Islet of Langerhans (tissue), 1 donor: ENCODE measurements at regions not wholly inside any gene's neighbourhood (a gene's known extent, or its start where the extent isn't known, plus 50 kb on each side); places are given as distances from the start of the nearest gene placed in this dataset.
"Not testable (repeated sequence)": the region's sequence is repeated elsewhere in the genome, so short reads cannot be mapped to it uniquely, and the experiment has no call there.

ENCODE experiments used
- FAIRE-seq: peaks from one replicate; lab custom pipeline; 2011; peaks lifted over from hg19 to GRCh38; lab: Jason Lieb, UNC

DNA sequence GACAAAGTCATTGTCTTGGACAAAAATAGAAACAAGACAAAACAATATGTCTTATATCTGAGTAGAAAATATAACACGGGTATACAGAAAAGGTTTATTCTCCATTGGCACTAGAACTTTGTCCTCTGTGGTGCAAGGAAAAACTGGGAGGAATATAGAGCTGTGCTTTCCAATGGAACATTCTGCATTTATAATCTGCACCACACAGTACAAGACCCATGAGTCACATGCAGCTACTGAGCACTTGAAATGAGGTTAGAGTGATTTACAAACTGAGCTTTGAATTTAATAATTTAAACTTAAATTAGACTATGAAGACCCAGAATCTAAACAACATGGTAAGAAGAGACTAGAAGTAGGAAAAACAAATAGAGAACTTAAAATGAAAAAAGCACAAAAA lies 86.1 kb downstream of the RAP2A start:
- no peak for FAIRE-seq

DNA sequence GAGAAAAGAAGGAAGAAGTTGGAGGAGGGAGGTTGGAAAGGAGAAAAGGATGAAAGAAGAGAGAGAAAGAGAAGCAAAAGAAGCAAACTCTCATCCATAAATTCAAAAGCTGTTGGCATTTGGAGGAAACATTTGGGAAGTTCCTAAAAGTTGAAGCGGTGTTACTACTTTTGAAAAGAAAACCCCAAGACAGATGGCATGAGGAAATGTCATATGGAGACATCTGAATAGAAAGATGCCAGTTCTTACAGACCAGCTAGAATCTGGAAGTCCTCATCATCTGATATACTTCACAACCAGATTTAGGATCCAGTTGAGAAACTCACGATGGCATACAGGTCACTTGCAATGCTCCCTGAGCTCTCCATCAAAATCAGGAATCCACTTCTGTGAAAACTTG lies 86.9 kb downstream of the RAP2A start:
- no peak for FAIRE-seq

- FAIRE-seq = no peak
Observed at GRCh38 chr13:97521726-97522125, 87.8 kb downstream of the RAP2A start.

- no peak for FAIRE-seq
Observed at GRCh38 chr13:97522243-97522642, 88.3 kb downstream of the RAP2A start.

DNA sequence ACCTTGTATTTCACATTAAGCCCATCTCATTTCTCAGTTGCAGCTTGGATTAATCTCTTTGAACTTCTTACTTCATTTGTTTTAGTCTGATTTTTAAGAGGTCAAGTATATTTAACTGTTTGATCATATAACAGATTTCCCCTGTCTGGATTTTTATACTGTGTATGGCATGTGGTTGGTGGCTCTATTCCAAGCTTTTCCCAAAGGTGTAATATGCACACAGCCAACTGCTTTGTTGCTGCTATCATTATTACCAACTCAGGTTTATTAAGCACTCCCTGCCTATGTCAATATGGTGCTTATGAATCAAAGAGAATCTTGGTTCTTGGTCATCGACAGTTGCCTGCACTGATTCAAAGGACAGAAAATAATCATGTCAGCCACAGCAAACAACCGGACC lies 92.6 kb downstream of the RAP2A start:
- FAIRE-seq = no peak

DNA sequence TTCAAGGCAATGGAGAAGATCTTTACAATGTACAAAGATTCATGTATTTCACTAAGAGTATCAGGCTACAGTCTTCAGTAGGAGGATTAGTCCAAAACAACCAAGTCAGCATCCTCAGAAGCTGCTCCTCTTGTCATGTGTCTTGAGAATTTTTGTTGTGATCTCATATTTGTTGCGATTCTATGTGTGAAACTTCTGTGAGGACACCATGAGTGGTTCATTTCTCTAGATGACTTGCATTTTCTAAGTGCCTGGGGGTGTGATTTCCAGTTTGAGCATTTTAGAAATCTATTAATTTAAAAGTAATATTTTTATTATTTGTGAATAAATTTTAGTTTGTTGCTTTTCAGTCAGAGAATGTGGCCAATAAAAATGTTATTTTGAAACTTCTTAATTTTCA lies 94.5 kb downstream of the RAP2A start:
- no peak for FAIRE-seq

- no peak for FAIRE-seq
Observed at GRCh38 chr13:97534540-97534939, 100.6 kb downstream of the RAP2A start.

DNA sequence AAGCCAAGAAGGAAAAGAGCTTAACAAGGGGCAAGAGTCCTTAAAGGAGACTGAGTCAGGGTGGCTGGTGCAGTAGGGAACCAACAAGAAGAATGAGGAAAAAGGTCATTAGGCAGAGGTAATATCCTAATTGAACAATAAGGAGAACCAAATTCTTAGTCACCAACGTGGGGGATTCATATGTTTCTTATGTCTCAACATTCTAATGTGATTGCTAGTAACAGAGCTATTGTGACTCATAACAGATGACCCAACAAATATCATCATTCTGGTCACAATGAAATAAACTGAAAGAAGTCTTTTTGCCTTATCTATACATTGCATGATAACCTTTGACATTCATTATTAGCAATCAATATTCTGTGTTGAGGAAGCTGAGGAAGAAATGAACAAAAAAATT lies 101.6 kb downstream of the RAP2A start:
- FAIRE-seq = no peak

GRCh38 chr13:97537110-97537509 lies 103.1 kb downstream of the RAP2A start:
- FAIRE-seq = no peak

DNA sequence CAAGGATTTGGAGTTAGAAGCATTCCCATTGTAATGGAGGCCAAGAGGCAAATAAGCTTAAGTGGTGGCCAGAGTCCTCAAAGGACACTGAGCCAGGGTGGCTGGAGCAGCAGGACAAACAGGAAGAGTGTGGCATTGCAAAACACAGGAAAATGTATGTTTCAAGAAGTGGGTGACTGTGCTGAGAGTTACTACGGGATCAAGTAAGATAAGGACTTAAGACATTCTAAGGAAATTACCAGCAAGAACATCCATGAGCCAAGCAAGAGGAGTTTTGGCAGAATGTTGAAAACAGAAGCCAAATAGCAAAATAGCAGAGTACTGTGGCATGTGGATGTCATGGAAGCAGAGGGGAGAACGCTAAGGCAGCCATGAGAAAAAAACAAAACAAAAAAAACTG lies 104.2 kb downstream of the RAP2A start:
- no peak for FAIRE-seq

DNA sequence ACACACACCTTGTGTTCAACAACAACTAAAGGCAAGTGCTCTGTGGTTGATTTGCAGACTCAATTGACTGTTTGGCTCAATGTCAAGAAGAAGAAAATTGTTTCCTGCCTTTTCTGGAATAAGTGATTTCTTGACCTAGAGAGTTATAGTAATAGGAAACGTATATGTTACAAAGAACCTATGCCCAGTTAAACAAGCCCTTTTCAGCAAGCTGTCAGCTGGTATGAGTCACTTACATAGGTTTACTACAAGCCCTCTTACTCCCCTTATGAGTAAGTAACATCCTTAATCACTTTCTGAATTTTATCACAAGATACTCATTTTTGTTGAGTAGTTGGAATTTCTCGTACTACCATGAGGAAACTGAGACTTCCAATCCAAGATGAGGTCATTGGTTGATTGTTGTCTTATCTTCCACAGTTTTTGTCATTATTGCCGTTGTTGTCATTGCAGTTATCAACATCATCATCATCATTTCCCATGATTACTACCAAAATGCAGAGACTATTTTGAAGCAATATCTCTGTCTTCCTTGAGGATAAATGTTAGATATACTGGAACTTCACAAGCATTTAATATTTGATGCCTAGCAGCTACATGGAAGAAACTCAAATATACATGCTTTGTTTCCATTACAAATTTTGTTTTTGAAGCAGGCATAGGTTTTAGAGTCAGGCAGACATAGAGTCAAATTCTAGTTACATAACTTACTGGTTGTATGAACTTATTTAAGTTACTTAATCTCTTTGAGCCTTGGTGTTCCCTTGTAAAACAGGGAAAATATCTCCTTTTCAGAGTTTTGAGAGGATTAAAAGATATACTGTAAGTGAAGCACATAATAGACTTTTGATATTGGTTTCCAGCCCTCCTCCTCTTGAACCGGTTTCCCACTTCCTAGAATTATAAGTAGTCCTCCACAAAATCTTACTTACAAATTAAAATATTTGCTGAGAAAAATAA lies 106.0 kb downstream of the RAP2A start:
- no peak for FAIRE-seq

DNA sequence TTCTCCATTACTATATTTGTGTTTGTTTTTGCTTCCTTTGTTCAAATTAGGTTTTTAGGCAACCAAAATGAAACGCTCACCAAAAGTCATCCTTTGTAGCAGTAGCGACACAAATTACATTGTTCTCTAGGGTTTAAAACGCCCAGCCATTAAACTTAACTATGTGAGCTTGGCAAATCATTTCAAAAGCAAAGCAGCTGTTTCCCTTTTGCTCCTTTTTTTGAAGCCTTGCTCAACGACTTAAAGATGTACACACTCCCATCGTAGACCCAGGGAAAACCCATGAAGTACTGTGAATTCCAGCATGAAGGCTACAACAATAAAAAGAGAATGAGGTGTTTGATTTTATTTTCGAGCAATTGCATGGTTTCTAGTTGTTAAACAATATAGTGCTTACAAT lies 106.7 kb downstream of the RAP2A start:
- FAIRE-seq = no peak

- FAIRE-seq = no peak
Observed at GRCh38 chr13:97542102-97542685, 108.2 kb downstream of the RAP2A start.

DNA sequence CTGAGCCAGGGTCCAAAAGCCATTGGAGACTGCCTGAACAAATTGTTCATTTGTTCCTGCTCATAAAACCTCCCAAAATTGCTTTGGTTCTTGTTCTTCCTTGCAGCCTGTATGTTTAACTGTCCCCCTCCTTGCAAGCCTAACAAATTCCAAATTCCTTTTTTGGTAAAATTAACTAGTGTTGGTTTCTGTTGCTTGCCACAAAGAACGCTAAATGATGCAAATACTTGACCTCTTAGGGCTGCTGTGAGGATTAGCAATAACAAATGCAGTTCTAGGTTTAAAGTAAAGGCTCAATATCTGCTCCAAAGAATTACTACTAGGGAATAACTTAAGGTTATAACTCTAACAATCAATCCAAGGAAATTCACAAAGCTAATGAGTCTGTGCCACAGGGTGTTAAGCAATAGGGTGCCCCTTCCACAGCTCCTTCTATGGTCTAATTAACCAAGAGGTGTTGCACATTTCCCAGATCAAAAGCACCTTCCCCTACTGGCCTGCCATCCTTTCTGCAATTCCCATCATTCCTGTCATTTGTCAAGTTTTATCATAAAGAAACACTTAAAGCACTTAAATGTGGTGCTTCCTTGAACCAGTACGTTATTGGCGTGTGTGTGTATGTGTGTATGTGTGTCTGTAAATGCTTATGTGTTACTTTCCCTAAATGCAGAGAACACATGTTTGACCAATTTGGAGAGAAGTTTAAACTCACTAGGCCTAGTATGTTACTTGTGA lies 110.2 kb downstream of the RAP2A start:
- no peak for FAIRE-seq

GRCh38 chr13:97544971-97545499 lies 111.1 kb downstream of the RAP2A start:
- FAIRE-seq = not testable (repeated sequence)

GRCh38 chr13:97548138-97548537 lies 114.2 kb downstream of the RAP2A start:
- FAIRE-seq = no peak

GRCh38 chr13:97548711-97549110 lies 114.7 kb downstream of the RAP2A start:
- no peak for FAIRE-seq

GRCh38 chr13:97549201-97549600 lies 115.2 kb downstream of the RAP2A start:
- FAIRE-seq = no peak

DNA sequence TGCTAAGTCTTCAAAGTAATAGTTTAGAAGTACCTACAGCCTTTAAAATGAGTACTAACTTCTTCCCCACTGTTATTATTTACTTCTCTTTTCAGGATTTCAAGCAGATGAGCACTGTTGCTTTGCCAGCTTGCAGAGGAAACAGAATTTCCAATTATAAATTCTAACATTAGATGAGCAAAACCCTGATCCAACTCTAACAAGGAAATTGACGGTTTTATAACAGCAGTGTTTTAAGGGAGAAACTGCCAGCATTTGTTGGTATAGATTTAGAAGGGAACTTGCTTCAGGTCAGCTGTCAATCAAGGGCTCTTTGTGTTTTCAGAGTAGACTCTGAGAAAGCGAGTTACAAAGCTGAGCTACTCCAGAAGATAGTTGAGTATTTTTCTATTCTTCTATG lies 120.5 kb downstream of the RAP2A start:
- FAIRE-seq = no peak

DNA sequence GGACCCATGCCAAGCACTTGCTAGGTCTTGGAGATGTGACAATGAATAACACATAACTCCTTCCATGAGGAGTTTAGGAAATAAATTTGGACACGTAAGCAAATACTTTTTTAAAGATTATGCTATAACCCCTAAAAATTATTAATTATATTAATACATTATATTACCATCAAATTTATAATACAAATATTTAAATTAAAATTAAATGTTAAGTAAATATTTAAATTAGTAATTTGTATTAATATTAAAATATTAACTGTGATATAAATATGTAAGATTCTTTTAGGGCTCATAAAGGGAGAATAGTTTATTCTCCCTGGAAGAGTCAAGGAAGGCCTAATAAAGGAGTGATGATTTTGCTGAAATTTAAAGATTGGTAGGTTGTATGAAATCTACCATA lies 121.1 kb downstream of the RAP2A start:
- no peak for FAIRE-seq

- no peak for FAIRE-seq
Observed at GRCh38 chr13:97559030-97559429, 125.1 kb downstream of the RAP2A start.

- no peak for FAIRE-seq
Observed at GRCh38 chr13:97559981-97560380, 126.0 kb downstream of the RAP2A start.

DNA sequence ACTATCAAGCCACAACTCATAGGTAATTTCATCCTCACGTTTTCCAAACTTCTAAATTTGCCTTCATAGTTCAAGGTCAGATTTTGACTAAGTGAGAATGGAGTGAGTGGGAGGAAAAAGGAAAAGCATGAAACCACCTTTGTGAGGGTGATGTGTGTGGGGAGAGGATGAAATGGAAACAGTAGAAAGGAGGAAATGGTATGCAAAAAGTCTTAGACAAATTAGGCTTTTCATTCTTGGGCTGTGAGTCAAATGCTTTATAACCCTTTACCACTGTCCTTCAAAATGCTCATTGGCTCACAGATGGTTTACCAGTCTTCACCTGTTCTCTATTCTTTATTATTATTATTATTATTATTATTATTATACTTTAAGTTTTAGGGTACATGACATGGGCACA lies 127.2 kb downstream of the RAP2A start:
- FAIRE-seq = no peak
